ENCODE measurements at regions not wholly inside any gene's neighbourhood (a gene's known extent, or its start where the extent isn't known, plus 50 kb on each side); places are given as distances from the start of the nearest gene placed in this dataset.

GRCh38 chr5:45035991-45036390 is 227.2 kb downstream of the MRPS30 start:
- Histone ChIP-seq H3K27me3 (replicated peaks in 2 of 5; ENCODE audit: control insufficient read depth in 4 of 5, insufficient read depth in 5 of 5, low read length in 4 of 5) (no peaks in the 10 kb centered on the region), H3K27ac (ENCODE audit: insufficient read depth in 1 of 2, low read depth in 1 of 2, low read length in 2 of 2, poor library complexity in 1 of 2, severe bottlenecking in 2 of 2) (no peak overlapping the region), H3K36me3 (ENCODE audit: control insufficient read depth in 4 of 4, insufficient read depth in 4 of 4, low read length in 3 of 4) (no peaks in the 10 kb centered on the region), H3K4me3 (ENCODE audit: control insufficient read depth in 1 of 7, extremely low read depth in 1 of 7, insufficient read depth in 4 of 7, low read depth in 2 of 7, low read length in 6 of 7) (no peak overlapping the region), H3K9me3 (ENCODE audit: control extremely low read depth in 1 of 5, control insufficient read depth in 4 of 5, insufficient read depth in 2 of 5, low read depth in 1 of 5, low read length in 4 of 5) (no peaks in the 10 kb centered on the region), H3K4me1 (ENCODE audit: control extremely low read depth in 1 of 4, control insufficient read depth in 4 of 4, insufficient read depth in 4 of 4, low read length in 3 of 4) (no peaks in the 10 kb centered on the region)
- WGBS (ENCODE audit: insufficient coverage) = 100% methylated on average over 1 of the region's 1 CpG
- ChIA-PET POLR2A (no interaction called here), CTCF (no interaction called here)
- no peak for DNase-seq

- POLR2A ChIA-PET = no interaction called here
Observed at GRCh38 chr5:45037927-45038326, 229.2 kb downstream of the MRPS30 start.

GRCh38 chr5:45038366-45038987 is 229.7 kb downstream of the MRPS30 start:
- no peaks in the 10 kb centered on the region for H3K27me3 ChIP-seq (replicated peaks in 2 of 5; ENCODE audit: control insufficient read depth in 4 of 5, insufficient read depth in 5 of 5, low read length in 4 of 5)
- no peaks in the 10 kb centered on the region for H3K36me3 ChIP-seq (ENCODE audit: control insufficient read depth in 4 of 4, insufficient read depth in 4 of 4, low read length in 3 of 4)
- ChIA-PET CTCF (interaction anchor here (0.9 to 1.6 kb wide), 3 partner anchors 11 to 658 kb away, joined by 3 to 4 read pairs (median 4); partner anchors contain the start of gene HCN1), POLR2A (no interaction called here)
- no peaks in the 10 kb centered on the region for H3K4me1 ChIP-seq (ENCODE audit: control extremely low read depth in 1 of 4, control insufficient read depth in 4 of 4, insufficient read depth in 4 of 4, low read length in 3 of 4)
- H3K4me3 ChIP-seq (ENCODE audit: control insufficient read depth in 1 of 7, extremely low read depth in 1 of 7, insufficient read depth in 4 of 7, low read depth in 2 of 7, low read length in 6 of 7) = no peak overlapping the region
- DNase-seq = peak; percentile 5 to 28 (median 21)
- no peak overlapping the region for H3K27ac ChIP-seq (ENCODE audit: insufficient read depth in 1 of 2, low read depth in 1 of 2, low read length in 2 of 2, poor library complexity in 1 of 2, severe bottlenecking in 2 of 2)
- 0% methylated on average over 1 of the region's 3 CpGs for WGBS (ENCODE audit: insufficient coverage)
- H3K9me3 ChIP-seq (ENCODE audit: control extremely low read depth in 1 of 5, control insufficient read depth in 4 of 5, insufficient read depth in 2 of 5, low read depth in 1 of 5, low read length in 4 of 5) = no peaks in the 10 kb centered on the region

More at GRCh38 chr5:45037927-45038326, 229.2 kb downstream of the MRPS30 start:
- no peaks in the 10 kb centered on the region for H3K4me1 ChIP-seq (ENCODE audit: control extremely low read depth in 1 of 4, control insufficient read depth in 4 of 4, insufficient read depth in 4 of 4, low read length in 3 of 4)
- H3K36me3 ChIP-seq (ENCODE audit: control insufficient read depth in 4 of 4, insufficient read depth in 4 of 4, low read length in 3 of 4) = no peaks in the 10 kb centered on the region
- CTCF ChIA-PET = interaction anchor here (0.8 to 1.6 kb wide), 4 partner anchors 10 to 659 kb away, joined by 3 to 4 read pairs (median 4); partner anchors contain the start of gene HCN1
- no peaks in the 10 kb centered on the region for H3K27me3 ChIP-seq (replicated peaks in 2 of 5; ENCODE audit: control insufficient read depth in 4 of 5, insufficient read depth in 5 of 5, low read length in 4 of 5)
- H3K9me3 ChIP-seq (ENCODE audit: control extremely low read depth in 1 of 5, control insufficient read depth in 4 of 5, insufficient read depth in 2 of 5, low read depth in 1 of 5, low read length in 4 of 5) = no peaks in the 10 kb centered on the region
- no CpG with 5 or more reads among the region's 3 CpGs for whole genome bisulfite sequencing (ENCODE audit: insufficient coverage)
- no peak overlapping the region for H3K4me3 ChIP-seq (ENCODE audit: control insufficient read depth in 1 of 7, extremely low read depth in 1 of 7, insufficient read depth in 4 of 7, low read depth in 2 of 7, low read length in 6 of 7)
- no peak overlapping the region for H3K27ac ChIP-seq (ENCODE audit: insufficient read depth in 1 of 2, low read depth in 1 of 2, low read length in 2 of 2, poor library complexity in 1 of 2, severe bottlenecking in 2 of 2)
- DNase-seq = no peak

- no peaks in the 10 kb centered on the region for H3K4me1 ChIP-seq (ENCODE audit: control extremely low read depth in 1 of 4, control insufficient read depth in 4 of 4, insufficient read depth in 4 of 4, low read length in 3 of 4)
- no peak overlapping the region for H3K4me3 ChIP-seq (ENCODE audit: control insufficient read depth in 1 of 7, extremely low read depth in 1 of 7, insufficient read depth in 4 of 7, low read depth in 2 of 7, low read length in 6 of 7)
- no peaks in the 10 kb centered on the region for H3K36me3 ChIP-seq (ENCODE audit: control insufficient read depth in 4 of 4, insufficient read depth in 4 of 4, low read length in 3 of 4)
- ChIA-PET POLR2A (no interaction called here), CTCF (no interaction called here)
- no CpG with 5 or more reads among the region's 1 CpG for WGBS (ENCODE audit: insufficient coverage)
- DNase-seq = no peak
- no peak overlapping the region for H3K27ac ChIP-seq (ENCODE audit: insufficient read depth in 1 of 2, low read depth in 1 of 2, low read length in 2 of 2, poor library complexity in 1 of 2, severe bottlenecking in 2 of 2)
- H3K9me3 ChIP-seq (ENCODE audit: control extremely low read depth in 1 of 5, control insufficient read depth in 4 of 5, insufficient read depth in 2 of 5, low read depth in 1 of 5, low read length in 4 of 5) = no peaks in the 10 kb centered on the region
- H3K27me3 ChIP-seq (replicated peaks in 2 of 5; ENCODE audit: control insufficient read depth in 4 of 5, insufficient read depth in 5 of 5, low read length in 4 of 5) = no peaks in the 10 kb centered on the region
Observed at GRCh38 chr5:45042283-45042682, 233.5 kb downstream of the MRPS30 start.

- H3K36me3 ChIP-seq (ENCODE audit: control insufficient read depth in 4 of 4, insufficient read depth in 4 of 4, low read length in 3 of 4) = no peaks in the 10 kb centered on the region
- no peak overlapping the region for H3K27ac ChIP-seq (ENCODE audit: insufficient read depth in 1 of 2, low read depth in 1 of 2, low read length in 2 of 2, poor library complexity in 1 of 2, severe bottlenecking in 2 of 2)
- no peak for DNase-seq
- H3K27me3 ChIP-seq (replicated peaks in 2 of 5; ENCODE audit: control insufficient read depth in 4 of 5, insufficient read depth in 5 of 5, low read length in 4 of 5) = no peaks in the 10 kb centered on the region
- ChIA-PET POLR2A (no interaction called here), CTCF (no interaction called here)
- no peaks in the 10 kb centered on the region for H3K9me3 ChIP-seq (ENCODE audit: control extremely low read depth in 1 of 5, control insufficient read depth in 4 of 5, insufficient read depth in 2 of 5, low read depth in 1 of 5, low read length in 4 of 5)
- H3K4me3 ChIP-seq (ENCODE audit: control insufficient read depth in 1 of 7, extremely low read depth in 1 of 7, insufficient read depth in 4 of 7, low read depth in 2 of 7, low read length in 6 of 7) = no peak overlapping the region
- no CpG with 5 or more reads among the region's 3 CpGs for WGBS (ENCODE audit: insufficient coverage)
- no peaks in the 10 kb centered on the region for H3K4me1 ChIP-seq (ENCODE audit: control extremely low read depth in 1 of 4, control insufficient read depth in 4 of 4, insufficient read depth in 4 of 4, low read length in 3 of 4)
Observed at GRCh38 chr5:45057564-45057963, 248.8 kb downstream of the MRPS30 start.

- Histone ChIP-seq H3K27ac (ENCODE audit: insufficient read depth in 1 of 2, low read depth in 1 of 2, low read length in 2 of 2, poor library complexity in 1 of 2, severe bottlenecking in 2 of 2) (no peak overlapping the region), H3K4me1 (ENCODE audit: control extremely low read depth in 1 of 4, control insufficient read depth in 4 of 4, insufficient read depth in 4 of 4, low read length in 3 of 4) (no peaks in the 10 kb centered on the region), H3K4me3 (ENCODE audit: control insufficient read depth in 1 of 7, extremely low read depth in 1 of 7, insufficient read depth in 4 of 7, low read depth in 2 of 7, low read length in 6 of 7) (no peak overlapping the region), H3K9me3 (ENCODE audit: control extremely low read depth in 1 of 5, control insufficient read depth in 4 of 5, insufficient read depth in 2 of 5, low read depth in 1 of 5, low read length in 4 of 5) (no peaks in the 10 kb centered on the region), H3K36me3 (ENCODE audit: control insufficient read depth in 4 of 4, insufficient read depth in 4 of 4, low read length in 3 of 4) (no peaks in the 10 kb centered on the region), H3K27me3 (replicated peaks in 2 of 5; ENCODE audit: control insufficient read depth in 4 of 5, insufficient read depth in 5 of 5, low read length in 4 of 5) (no peaks in the 10 kb centered on the region)
- no peak for DNase-seq
- CTCF ChIA-PET = no interaction called here
- WGBS (ENCODE audit: insufficient coverage) = 95% methylated on average over 2 of the region's 2 CpGs
- POLR2A ChIA-PET = no interaction called here
Observed at GRCh38 chr5:45060724-45061123, 252.0 kb downstream of the MRPS30 start.

- CTCF ChIA-PET = no interaction called here
Observed at GRCh38 chr5:45062044-45062443, 253.3 kb downstream of the MRPS30 start.

More at GRCh38 chr5:45062044-45062443, 253.3 kb downstream of the MRPS30 start:
- Histone ChIP-seq H3K4me3 (ENCODE audit: control insufficient read depth in 1 of 7, extremely low read depth in 1 of 7, insufficient read depth in 4 of 7, low read depth in 2 of 7, low read length in 6 of 7) (no peak overlapping the region), H3K4me1 (ENCODE audit: control extremely low read depth in 1 of 4, control insufficient read depth in 4 of 4, insufficient read depth in 4 of 4, low read length in 3 of 4) (no peaks in the 10 kb centered on the region), H3K36me3 (ENCODE audit: control insufficient read depth in 4 of 4, insufficient read depth in 4 of 4, low read length in 3 of 4) (no peaks in the 10 kb centered on the region), H3K27me3 (replicated peaks in 2 of 5; ENCODE audit: control insufficient read depth in 4 of 5, insufficient read depth in 5 of 5, low read length in 4 of 5) (no peaks in the 10 kb centered on the region), H3K27ac (ENCODE audit: insufficient read depth in 1 of 2, low read depth in 1 of 2, low read length in 2 of 2, poor library complexity in 1 of 2, severe bottlenecking in 2 of 2) (no peak overlapping the region), H3K9me3 (ENCODE audit: control extremely low read depth in 1 of 5, control insufficient read depth in 4 of 5, insufficient read depth in 2 of 5, low read depth in 1 of 5, low read length in 4 of 5) (no peaks in the 10 kb centered on the region)
- POLR2A ChIA-PET = no interaction called here
- no peak for DNase-seq
